Naive B cell (primary cell): ENCODE measurements at regions not wholly inside any gene's neighbourhood (a gene's known extent, or its start where the extent isn't known, plus 50 kb on each side); places are given as distances from the start of the nearest gene placed in this dataset.

ENCODE experiments used
- ATAC-seq, 2 donors: fragments of 150-1000 bp; cut with Tn5 transposase; 2 replicates each; pipeline ENCODE4 v1.10.0; 2021; ENCODE audit warnings: low read depth in 2 of 2, mild to moderate bottlenecking in 2 of 2, moderate library complexity in 2 of 2
- DNase-seq: peaks from one replicate; pipeline ENCODE4 v3.0.0; 2022
- H3K27ac Mint-ChIP-seq, 6 donors: one replicate each; pipeline ENCODE4 v1.8.0; 2020 to 2022; ENCODE audit warnings: mild to moderate bottlenecking in 6 of 6, mixed read lengths in 6 of 6, moderate library complexity in 5 of 6, inconsistent platforms in 2 of 6
- H3K27me3 Mint-ChIP-seq, 3 donors: one replicate each; pipeline ENCODE4 v1.8.0; 2021 to 2022; ENCODE audit warnings: mixed read lengths in 3 of 3, mild to moderate bottlenecking in 1 of 3
- H3K36me3 Mint-ChIP-seq, 2 donors: one replicate each; pipeline ENCODE4 v1.8.0; 2020 to 2022; ENCODE audit warnings: mixed read lengths in 2 of 2, inconsistent platforms in 1 of 2, mild to moderate bottlenecking in 1 of 2
- H3K4me1 Mint-ChIP-seq, 3 donors: one replicate each; pipeline ENCODE4 v1.8.0; 2020 to 2022; ENCODE audit warnings: mixed read lengths in 3 of 3, inconsistent platforms in 1 of 3, mild to moderate bottlenecking in 1 of 3, moderate library complexity in 1 of 3
- H3K4me3 Mint-ChIP-seq, 8 donors: one replicate each; pipeline ENCODE4 v1.8.0; 2020 to 2022; ENCODE audit warnings: mild to moderate bottlenecking in 8 of 8, mixed read lengths in 8 of 8, moderate library complexity in 8 of 8, inconsistent platforms in 2 of 8
- H3K9me3 Mint-ChIP-seq, 7 donors: one replicate each; pipeline ENCODE4 v1.8.0; 2020 to 2022; ENCODE audit warnings: mixed read lengths in 7 of 7, mild to moderate bottlenecking in 5 of 7, inconsistent platforms in 2 of 7, moderate library complexity in 1 of 7

- H3K4me1 Mint-ChIP-seq, result no peaks in the 10 kb centered on the region
- no peaks in the 10 kb centered on the region for H3K27me3 Mint-ChIP-seq
- H3K27ac Mint-ChIP-seq, result no peak overlapping the region
- H3K36me3 Mint-ChIP-seq, result no peaks in the 10 kb centered on the region
- H3K9me3 Mint-ChIP-seq, result peaks cover 0 to 8% (median 0%) of the 10 kb centered on the region in 7 donors
- no peak overlapping the region for H3K4me3 Mint-ChIP-seq
- DNase-seq (no peak), ATAC-seq (no peak)
These were observed 878.1 kb downstream of the SI start for GRCh38 chr3:164200053-164200823.

- H3K9me3 Mint-ChIP-seq, result peaks cover 0 to 5% (median 0%) of the 10 kb centered on the region in 7 donors
- no peak overlapping the region for H3K4me3 Mint-ChIP-seq
- H3K4me1 Mint-ChIP-seq, result no peaks in the 10 kb centered on the region
- DNase-seq (no peak), ATAC-seq (no peak)
- H3K36me3 Mint-ChIP-seq, result no peaks in the 10 kb centered on the region
- H3K27ac Mint-ChIP-seq, result no peak overlapping the region
- H3K27me3 Mint-ChIP-seq, result no peaks in the 10 kb centered on the region
These were observed 881.8 kb downstream of the SI start for GRCh38 chr3:164196477-164196876.

- Mint-ChIP-seq H3K4me1 (no peaks in the 10 kb centered on the region), H3K4me3 (no peak overlapping the region), H3K27me3 (no peaks in the 10 kb centered on the region), H3K9me3 (peaks cover 0 to 5% (median 0%) of the 10 kb centered on the region in 7 donors), H3K27ac (no peak overlapping the region), H3K36me3 (no peaks in the 10 kb centered on the region)
- DNase-seq (no peak), ATAC-seq (no peak)
These were observed 883.5 kb downstream of the SI start for GRCh38 chr3:164194842-164195241.

GRCh38 chr3:164192974-164193373 is 885.3 kb downstream of the SI start:
- Mint-ChIP-seq H3K36me3 (no peaks in the 10 kb centered on the region), H3K4me3 (no peak overlapping the region), H3K9me3 (peaks cover 0 to 5% (median 0%) of the 10 kb centered on the region in 7 donors), H3K4me1 (no peaks in the 10 kb centered on the region), H3K27ac (no peak overlapping the region), H3K27me3 (no peaks in the 10 kb centered on the region)
- DNase-seq (no peak), ATAC-seq (no peak)

GRCh38 chr3:164190566-164190965 is 887.7 kb downstream of the SI start:
- Mint-ChIP-seq H3K4me1 (no peaks in the 10 kb centered on the region), H3K27me3 (no peaks in the 10 kb centered on the region), H3K27ac (no peak overlapping the region), H3K9me3 (peaks cover 0 to 5% (median 0%) of the 10 kb centered on the region in 7 donors), H3K36me3 (no peaks in the 10 kb centered on the region), H3K4me3 (no peak overlapping the region)
- ATAC-seq, result no peak
- no peak for DNase-seq

- Mint-ChIP-seq H3K4me1 (no peaks in the 10 kb centered on the region), H3K9me3 (peaks cover 2 to 15% (median 12%) of the 10 kb centered on the region in 7 donors), H3K27ac (no peak overlapping the region), H3K27me3 (no peaks in the 10 kb centered on the region), H3K36me3 (no peaks in the 10 kb centered on the region), H3K4me3 (no peak overlapping the region)
- ATAC-seq (no peak), DNase-seq (no peak)
These were observed 892.2 kb downstream of the SI start for GRCh38 chr3:164186095-164186494.

- no peak overlapping the region for H3K4me3 Mint-ChIP-seq
- peaks cover 2 to 19% (median 12%) of the 10 kb centered on the region in 7 donors for H3K9me3 Mint-ChIP-seq
- ATAC-seq, result no peak
- H3K27me3 Mint-ChIP-seq, result no peaks in the 10 kb centered on the region
- H3K4me1 Mint-ChIP-seq, result no peaks in the 10 kb centered on the region
- no peak for DNase-seq
- H3K27ac Mint-ChIP-seq, result no peak overlapping the region
- no peaks in the 10 kb centered on the region for H3K36me3 Mint-ChIP-seq
These were observed 899.1 kb downstream of the SI start for GRCh38 chr3:164179110-164179774.

- ATAC-seq, result no peak
- no peak overlapping the region for H3K27ac Mint-ChIP-seq
- no peaks in the 10 kb centered on the region for H3K27me3 Mint-ChIP-seq
- peaks cover 0 to 7% (median 3%) of the 10 kb centered on the region in 7 donors for H3K9me3 Mint-ChIP-seq
- no peak for DNase-seq
- no peaks in the 10 kb centered on the region for H3K4me1 Mint-ChIP-seq
- no peaks in the 10 kb centered on the region for H3K36me3 Mint-ChIP-seq
- no peak overlapping the region for H3K4me3 Mint-ChIP-seq
These were observed 904.2 kb downstream of the SI start for GRCh38 chr3:164174059-164174458.

- DNase-seq (no peak), ATAC-seq (no peak)
- H3K27ac Mint-ChIP-seq, result no peak overlapping the region
- no peaks in the 10 kb centered on the region for H3K27me3 Mint-ChIP-seq
- H3K36me3 Mint-ChIP-seq, result no peaks in the 10 kb centered on the region
- no peaks in the 10 kb centered on the region for H3K4me1 Mint-ChIP-seq
- H3K9me3 Mint-ChIP-seq, result peaks cover under 1 to 12% (median 5%) of the 10 kb centered on the region in 7 donors
- H3K4me3 Mint-ChIP-seq, result no peak overlapping the region
These were observed 922.9 kb downstream of the SI start for GRCh38 chr3:164155400-164155799.

GRCh38 chr3:164144824-164145223 is 933.5 kb downstream of the SI start:
- DNase-seq (no peak), ATAC-seq (no peak)
- no peak overlapping the region for H3K27ac Mint-ChIP-seq
- H3K9me3 Mint-ChIP-seq, result peaks cover 16 to 32% (median 19%) of the 10 kb centered on the region in 7 donors
- H3K36me3 Mint-ChIP-seq, result no peaks in the 10 kb centered on the region
- H3K4me3 Mint-ChIP-seq, result no peak overlapping the region
- no peaks in the 10 kb centered on the region for H3K27me3 Mint-ChIP-seq
- no peaks in the 10 kb centered on the region for H3K4me1 Mint-ChIP-seq

GRCh38 chr3:164132878-164133277 is 945.4 kb downstream of the SI start:
- no peak overlapping the region for H3K27ac Mint-ChIP-seq
- H3K4me1 Mint-ChIP-seq, result no peaks in the 10 kb centered on the region

GRCh38 chr3:164113371-164114332 is 964.6 kb downstream of the SI start:
- ATAC-seq, result no peak

More at GRCh38 chr3:164132878-164133277, 945.4 kb downstream of the SI start:
- H3K4me3 Mint-ChIP-seq, result no peak overlapping the region
- H3K9me3 Mint-ChIP-seq, result peaks cover 0 to 10% (median 4%) of the 10 kb centered on the region in 7 donors
- DNase-seq, result no peak
- no peaks in the 10 kb centered on the region for H3K36me3 Mint-ChIP-seq
- no peak for ATAC-seq
- H3K27me3 Mint-ChIP-seq, result no peaks in the 10 kb centered on the region

GRCh38 chr3:164096352-164096751 is 981.9 kb downstream of the SI start:
- Mint-ChIP-seq H3K4me1 (no peaks in the 10 kb centered on the region), H3K27me3 (no peaks in the 10 kb centered on the region), H3K27ac (no peak overlapping the region), H3K36me3 (no peaks in the 10 kb centered on the region), H3K9me3 (peaks cover 0 to 10% (median 1%) of the 10 kb centered on the region in 7 donors), H3K4me3 (no peak overlapping the region)
- ATAC-seq (no peak), DNase-seq (no peak)

More at GRCh38 chr3:164113371-164114332, 964.6 kb downstream of the SI start:
- no peak overlapping the region for H3K27ac Mint-ChIP-seq
- no peaks in the 10 kb centered on the region for H3K4me1 Mint-ChIP-seq
- H3K27me3 Mint-ChIP-seq, result no peaks in the 10 kb centered on the region
- DNase-seq, result no peak
- no peak overlapping the region for H3K4me3 Mint-ChIP-seq
- H3K36me3 Mint-ChIP-seq, result no peaks in the 10 kb centered on the region
- peaks cover 3 to 18% (median 8%) of the 10 kb centered on the region in 7 donors for H3K9me3 Mint-ChIP-seq
